MV-4-11 (cell line): ENCODE measurements at regions not wholly inside any gene's neighbourhood (a gene's known extent, or its start where the extent isn't known, plus 50 kb on each side); places are given as distances from the start of the nearest gene placed in this dataset.

ENCODE experiments used
- DNase-seq: peaks from one replicate; lab custom pipeline; 2025; lab: John Stamatoyannopoulos, UW

GRCh38 chr3:118557513-118557912 lies 477.1 kb downstream of the IGSF11 start:
- DNase-seq = no peak

GRCh38 chr3:118559286-118559685 lies 475.4 kb downstream of the IGSF11 start:
- DNase-seq = no peak

- peak; percentile 5 for DNase-seq
Measured at GRCh38 chr3:118564800-118565199, 469.8 kb downstream of the IGSF11 start.

GRCh38 chr3:118573912-118574311 lies 460.7 kb downstream of the IGSF11 start:
- no peak for DNase-seq

- no peak for DNase-seq
Measured at GRCh38 chr3:118577055-118577777, 457.4 kb downstream of the IGSF11 start.

- DNase-seq = no peak
Measured at GRCh38 chr3:118578559-118578958, 456.1 kb downstream of the IGSF11 start.

- no peak for DNase-seq
Measured at GRCh38 chr3:118587037-118587741, 447.5 kb downstream of the IGSF11 start.

GRCh38 chr3:118587847-118588246 lies 446.8 kb downstream of the IGSF11 start:
- no peak for DNase-seq

- DNase-seq = no peak
Measured at GRCh38 chr3:118593277-118593670, 441.4 kb downstream of the IGSF11 start.

- no peak for DNase-seq
Measured at GRCh38 chr3:118597184-118597583, 437.5 kb downstream of the IGSF11 start.

GRCh38 chr3:118607915-118608820 lies 426.5 kb downstream of the IGSF11 start:
- DNase-seq = no peak

GRCh38 chr3:118618247-118619040 lies 416.2 kb downstream of the IGSF11 start:
- DNase-seq = no peak

GRCh38 chr3:118626453-118626852 lies 408.2 kb downstream of the IGSF11 start:
- DNase-seq = no peak

- peak; percentile 15 for DNase-seq
Measured at GRCh38 chr3:118628704-118629341, 405.8 kb downstream of the IGSF11 start.

GRCh38 chr3:118629821-118630220 lies 404.8 kb downstream of the IGSF11 start:
- DNase-seq = no peak

GRCh38 chr3:118635711-118636110 lies 398.9 kb downstream of the IGSF11 start:
- DNase-seq = no peak

GRCh38 chr3:118636841-118637240 lies 397.8 kb downstream of the IGSF11 start:
- no peak for DNase-seq

- no peak for DNase-seq
Measured at GRCh38 chr3:118637846-118638245, 396.8 kb downstream of the IGSF11 start.

GRCh38 chr3:118641608-118642007 lies 393.0 kb downstream of the IGSF11 start:
- DNase-seq = no peak

- DNase-seq = no peak
Measured at GRCh38 chr3:118671192-118671591, 363.5 kb downstream of the IGSF11 start.

- peak; percentile 66 for DNase-seq
Measured at GRCh38 chr3:118675305-118675704, 359.3 kb downstream of the IGSF11 start.
